ENCODE measurements at regions not wholly inside any gene's neighbourhood (a gene's known extent, or its start where the extent isn't known, plus 50 kb on each side); places are given as distances from the start of the nearest gene placed in this dataset.
"Not testable (repeated sequence)": the region's sequence is repeated elsewhere in the genome, so short reads cannot be mapped to it uniquely, and the experiment has no call there.

DNA sequence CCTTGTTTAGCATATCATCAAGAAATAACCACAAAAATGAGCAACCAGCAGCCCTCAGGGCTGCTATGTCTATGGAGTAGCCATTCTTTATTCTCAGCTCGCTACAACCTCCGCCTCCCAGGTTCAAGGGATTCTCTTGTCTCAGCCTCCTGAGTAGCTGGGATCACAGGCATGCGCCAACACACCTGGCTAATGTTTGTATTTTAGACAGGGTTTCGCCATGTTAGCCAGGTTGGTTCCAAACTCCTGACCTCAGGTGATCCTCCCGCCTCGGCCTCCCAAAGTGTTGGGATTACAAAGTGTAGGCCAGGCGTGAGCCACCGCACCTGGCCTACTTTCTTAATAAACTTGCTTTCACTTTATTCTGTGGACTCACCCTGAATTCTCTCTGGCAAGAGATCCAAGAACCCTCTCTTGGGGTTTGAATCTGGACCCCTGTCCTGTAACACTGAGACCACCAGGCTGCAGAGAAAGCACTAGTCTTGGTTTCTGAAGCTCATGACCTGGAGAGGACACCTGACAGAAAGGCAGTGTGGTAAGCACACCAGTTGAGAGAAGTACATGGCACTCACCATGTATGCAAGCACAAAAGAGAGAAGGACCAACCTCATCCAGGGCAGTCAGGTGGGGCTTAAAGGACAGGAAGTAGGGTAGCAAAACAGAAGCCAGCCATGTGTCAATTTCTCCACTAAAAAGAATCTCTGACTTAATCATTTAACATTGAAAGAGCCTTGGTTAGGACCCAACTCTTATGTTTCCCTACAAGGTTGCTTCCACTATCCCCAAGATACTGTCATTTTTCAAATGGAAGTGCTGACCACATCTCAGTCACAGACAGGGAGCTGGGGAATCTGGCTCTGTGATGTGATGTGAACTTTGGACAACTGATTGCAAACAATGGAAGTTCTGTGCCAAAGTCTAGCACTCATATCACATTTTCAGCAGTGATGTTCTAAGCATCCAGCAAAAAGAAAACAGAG is 97.4 kb upstream of the DST start:
- no peak for DNase-seq

DNA sequence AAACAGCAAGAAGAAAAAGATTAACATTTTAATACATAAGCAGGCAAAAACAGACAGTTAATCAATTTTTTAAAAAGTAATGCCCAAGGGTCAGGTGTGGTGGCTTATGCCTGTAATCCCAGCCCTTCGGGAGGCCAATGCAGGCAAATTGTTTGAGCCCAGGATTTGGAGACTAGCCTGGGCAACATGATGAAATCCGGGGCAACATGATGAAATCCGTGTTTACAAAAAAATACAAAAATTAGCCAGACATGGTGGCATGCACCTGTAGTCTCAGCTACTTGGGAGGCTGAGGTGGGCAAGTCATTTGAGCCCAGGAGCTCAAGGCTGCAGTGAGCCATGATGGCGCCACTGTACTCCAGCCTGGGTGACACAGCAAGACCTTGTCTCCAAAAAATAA is 94.1 kb upstream of the DST start:
- no peak for DNase-seq

DNA sequence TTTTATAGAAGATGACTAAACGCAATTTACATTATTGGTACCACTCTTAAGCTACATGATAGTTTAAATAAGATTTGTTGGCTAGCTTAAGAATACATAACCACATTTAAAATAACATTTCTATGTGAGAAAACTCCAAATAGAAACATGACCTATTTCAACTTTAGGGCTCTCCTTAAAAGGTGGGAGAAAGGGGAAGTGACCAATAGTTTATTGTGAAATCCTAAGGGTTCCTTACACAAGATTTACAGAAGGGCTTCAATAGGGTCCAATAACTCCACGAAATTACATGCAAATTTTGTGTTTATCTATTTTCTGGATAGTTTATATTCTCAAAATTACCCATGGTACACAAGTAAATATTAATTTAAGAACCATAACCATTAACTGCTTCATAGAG is 91.6 kb upstream of the DST start:
- no peak for DNase-seq

DNA sequence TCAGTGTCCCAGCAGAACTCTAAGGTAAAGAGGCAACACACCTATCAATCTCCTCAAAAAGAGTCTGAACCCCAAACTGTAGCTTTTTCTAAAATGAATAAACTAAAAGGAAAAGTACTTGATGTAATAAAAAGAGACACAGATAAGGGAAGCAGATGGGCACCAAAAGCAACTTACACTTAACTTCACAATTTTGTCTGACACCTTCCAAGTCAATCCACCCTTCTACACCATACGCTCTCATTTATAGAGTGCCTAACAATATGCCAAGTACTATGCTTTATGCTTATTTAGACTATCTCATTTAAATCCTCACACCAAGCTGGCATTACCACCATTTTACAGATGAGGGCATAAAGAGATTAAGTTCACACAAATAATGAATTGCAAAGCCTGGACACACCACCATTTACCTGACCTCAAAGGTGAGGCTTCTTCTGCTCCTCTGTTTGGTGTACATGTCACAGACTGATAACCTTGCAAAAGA is 90.6 kb upstream of the DST start:
- DNase-seq = no peak

DNA sequence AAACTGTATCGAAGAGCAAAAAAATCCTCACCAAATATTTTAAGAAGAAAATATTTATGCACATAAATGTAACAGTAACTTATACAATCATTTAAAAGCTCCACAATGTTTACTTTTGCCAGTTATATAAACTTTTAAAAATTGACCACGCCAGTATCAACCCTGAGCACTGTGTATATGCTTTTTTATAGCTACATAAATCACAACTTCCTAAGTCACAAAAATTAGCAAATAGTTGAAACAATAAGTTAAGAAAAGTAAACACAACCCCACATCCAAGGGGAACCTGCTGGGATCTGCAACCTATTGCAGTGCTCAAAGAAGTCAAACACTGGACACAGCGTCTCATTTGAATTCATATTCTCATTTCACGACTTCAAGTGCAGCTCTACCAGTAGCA is 89.8 kb upstream of the DST start:
- DNase-seq = no peak

DNA sequence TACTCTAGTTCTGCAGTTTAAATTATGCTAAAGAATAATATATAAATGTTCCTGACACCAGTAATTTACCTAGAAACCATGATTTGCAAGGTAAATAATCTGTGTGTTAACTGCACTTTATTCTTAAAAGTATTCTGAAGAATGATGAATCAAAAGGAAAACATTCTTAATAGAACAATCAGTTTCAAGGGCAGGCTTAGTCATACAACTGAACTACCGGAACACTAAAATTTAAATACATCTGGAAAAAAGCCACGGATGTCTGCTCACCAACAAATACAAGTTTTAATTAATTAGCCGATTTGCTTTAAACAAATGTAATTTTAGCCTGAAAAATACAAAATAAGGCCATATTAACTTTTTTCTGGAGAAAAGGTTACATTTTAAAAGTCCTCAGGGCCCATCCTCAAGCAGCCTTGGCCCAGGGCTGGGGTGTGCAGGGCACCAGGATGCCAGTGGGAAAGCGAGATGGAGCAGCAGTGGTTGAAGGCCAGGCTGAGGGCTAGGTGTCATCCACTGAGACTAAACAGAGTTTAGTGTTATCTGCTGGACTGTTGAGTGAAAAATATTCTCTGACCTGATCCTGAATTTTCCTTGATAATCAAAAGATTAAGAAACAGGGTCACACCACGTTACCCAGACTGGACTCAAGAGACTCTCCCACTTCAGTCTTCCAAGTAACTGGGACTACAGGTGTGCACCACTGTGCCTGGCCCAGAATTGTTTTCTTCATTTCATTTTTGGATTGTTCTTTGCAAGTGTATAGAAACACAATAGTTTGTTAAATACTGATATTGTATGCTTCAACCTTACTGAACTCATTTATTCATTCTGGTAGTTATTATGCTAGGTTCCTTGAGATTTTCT is 88.2 kb upstream of the DST start:
- DNase-seq = no peak

DNA sequence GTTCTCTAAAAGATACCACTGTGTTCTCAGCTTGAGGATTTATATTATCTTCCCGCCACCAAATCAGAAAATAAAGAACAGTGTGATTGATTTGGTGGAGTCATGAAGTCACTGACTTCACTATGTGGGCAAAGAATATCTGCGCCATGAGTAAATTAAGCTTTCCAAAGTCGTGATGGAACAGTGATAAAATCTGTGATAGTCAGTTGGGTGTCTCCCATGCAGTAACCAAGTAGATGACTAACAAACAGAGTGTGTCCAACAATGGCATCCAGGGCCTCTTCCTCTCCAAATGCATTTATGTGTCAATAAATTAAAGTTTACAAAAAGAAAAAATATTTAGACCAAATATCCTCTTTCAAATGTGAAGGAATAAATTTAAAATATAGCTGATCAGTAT is 87.0 kb upstream of the DST start:
- no peak for DNase-seq

DNA sequence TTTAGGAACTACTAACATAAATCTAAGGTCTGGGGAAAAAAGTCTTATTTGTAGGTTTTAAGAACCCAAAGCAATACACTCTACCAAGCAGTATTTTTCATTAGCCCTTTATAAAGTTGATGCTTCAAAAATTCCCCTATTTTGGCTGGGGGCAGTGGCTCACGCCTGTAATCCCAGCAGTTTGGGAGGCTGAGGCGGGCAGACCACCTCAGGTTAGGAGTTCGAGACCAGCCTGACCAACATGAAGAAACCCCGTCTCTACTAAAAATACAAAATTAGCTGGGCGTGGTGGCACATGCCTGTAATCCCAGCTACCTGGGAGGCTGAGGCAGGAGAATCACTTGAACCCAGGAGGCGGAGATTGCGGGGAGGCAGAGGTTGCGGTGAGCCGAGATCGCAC is 86.5 kb upstream of the DST start:
- not testable (repeated sequence) for DNase-seq

DNA sequence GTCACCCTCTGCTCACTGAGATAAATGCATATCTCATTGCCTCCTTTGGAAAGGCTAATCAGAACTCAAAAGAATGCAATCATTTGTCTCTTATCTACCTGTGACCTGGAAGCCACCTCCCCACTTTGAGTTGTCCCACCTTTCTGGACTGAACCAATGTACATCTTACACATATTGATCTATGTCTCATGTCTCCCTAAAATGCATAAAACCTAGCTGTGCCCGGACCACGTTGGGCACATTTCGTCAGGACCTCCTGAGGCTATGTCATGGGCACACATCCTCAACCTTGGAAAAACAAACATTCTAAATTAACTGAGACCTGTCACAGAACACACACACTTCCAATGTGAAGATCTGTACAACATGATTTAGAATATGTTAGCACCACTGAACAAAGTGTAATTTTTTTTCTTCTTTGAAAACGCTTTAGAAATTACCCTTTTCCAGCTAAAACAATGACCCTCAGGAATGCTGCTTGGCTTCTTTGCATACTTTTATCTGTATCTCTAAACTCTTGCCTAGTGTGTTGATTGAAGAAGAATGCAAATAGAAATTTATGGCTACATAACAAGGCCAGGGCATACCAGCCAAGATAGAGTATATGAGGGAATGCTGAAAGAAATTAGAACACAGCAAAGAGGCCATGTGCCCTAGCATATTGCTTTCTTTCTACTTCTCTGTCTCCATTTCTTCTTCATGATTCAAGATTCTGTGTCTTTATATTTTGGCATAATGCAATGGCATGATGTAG is 84.6 kb upstream of the DST start:
- DNase-seq = no peak

DNA sequence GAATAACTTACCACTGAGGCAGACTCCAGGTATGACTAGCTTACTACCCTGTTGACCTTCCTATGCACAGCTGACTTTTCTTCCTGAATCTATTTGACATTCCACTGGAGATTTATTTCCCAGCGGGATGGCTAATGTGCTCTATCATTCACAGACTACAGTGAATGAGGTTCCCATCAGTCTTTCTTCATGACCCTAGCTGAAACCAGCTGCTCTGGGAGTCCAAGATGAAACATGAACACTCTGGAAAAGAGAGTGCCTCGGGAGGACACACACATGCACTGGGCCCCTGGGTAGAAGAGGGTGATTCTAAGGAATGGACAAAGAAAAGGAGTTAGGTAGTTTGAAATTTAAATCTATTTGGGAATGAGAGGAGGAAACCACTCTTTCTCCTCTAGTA is 82.6 kb upstream of the DST start:
- no peak for DNase-seq

DNA sequence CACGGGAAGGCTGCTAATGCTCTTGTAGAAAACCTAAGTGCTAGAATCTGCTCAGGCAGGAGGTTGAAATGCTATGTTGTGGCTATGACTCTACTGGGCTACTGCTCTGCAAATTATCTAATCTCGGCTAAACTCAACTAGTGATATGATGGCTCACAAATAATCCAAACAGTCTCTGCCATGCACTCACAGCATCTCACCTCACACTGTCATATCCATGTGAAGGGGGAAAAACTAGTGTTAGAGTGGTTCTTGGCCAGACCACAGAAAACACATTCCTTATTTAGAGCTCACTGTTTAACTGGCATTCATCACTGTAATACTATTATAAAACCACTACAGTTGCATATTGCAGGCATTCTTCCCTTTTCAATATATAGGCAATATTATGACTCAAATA is 81.8 kb upstream of the DST start:
- DNase-seq = no peak

DNA sequence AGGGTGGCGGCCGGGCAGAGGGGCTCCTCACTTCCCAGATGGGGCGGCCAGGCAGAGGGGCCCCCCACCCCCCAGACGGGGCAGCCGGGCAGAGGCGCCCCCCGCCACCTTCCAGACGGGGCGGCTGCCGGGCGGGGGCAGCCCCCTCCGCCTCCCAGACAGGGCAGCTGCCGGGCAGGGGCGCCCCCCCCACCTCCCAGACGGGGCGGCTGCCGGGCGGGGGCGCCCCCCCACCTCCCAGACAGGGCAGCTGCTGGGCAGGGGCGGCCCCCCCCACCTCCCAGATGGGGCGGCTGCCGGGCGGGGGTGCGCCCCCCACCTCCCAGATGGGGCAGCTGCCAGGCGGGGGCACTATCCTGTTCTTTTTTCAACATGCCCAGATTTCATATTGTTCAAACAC is 78.2 kb upstream of the DST start:
- DNase-seq = no peak

DNA sequence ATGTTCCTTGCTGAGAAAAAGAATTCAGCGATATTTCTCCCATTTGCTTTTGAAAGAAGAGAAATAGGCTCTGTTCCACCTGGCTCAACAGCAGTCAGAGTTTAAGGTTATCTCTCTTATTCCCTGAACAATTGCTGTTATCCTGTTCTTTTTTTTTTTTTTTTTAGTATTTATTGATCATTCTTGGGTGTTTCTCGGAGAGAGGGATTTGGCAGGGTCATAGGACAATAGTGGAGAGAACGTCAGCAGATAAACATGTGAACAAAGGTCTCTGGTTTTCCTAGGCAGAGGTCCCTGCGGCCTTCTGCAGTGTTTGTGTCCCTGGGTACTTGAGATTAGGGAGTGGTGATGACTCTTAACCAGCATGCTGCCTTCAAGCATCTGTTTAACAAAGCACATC is 77.5 kb upstream of the DST start:
- not testable (repeated sequence) for DNase-seq

DNA sequence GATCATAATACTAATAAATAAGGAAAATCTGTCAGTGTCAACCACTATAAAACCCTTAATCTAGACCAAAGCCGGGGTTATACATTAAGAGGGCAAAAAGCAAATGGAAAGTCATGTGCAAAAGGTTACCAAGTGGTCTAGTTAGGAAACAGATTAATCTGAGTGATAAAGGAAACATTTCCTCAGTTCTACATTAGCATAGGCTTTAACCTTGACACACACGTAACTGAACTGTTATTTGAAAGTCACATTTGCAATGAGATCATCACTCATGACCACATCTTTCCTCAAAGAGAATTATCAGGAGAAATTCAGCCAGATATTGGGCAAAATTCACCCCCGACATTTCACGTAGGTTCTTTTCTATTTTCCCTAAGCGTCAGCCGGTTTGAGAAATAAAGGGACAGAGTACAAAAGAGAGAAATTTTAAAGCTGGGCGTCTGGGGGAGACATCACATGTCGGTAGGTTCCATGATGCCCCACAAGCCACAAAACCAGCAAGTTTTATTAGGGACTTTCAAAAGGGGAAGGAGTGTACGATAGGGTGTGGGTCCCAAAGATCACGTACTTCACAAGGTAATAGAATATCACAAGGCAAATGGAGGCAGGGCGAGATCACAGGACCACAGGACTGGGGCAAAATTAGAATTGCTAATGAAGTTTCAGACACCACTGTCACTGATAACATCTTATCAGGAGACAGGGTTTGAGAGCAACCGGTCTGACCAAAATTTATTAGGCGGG is 76.8 kb upstream of the DST start:
- DNase-seq = not testable (repeated sequence)

DNA sequence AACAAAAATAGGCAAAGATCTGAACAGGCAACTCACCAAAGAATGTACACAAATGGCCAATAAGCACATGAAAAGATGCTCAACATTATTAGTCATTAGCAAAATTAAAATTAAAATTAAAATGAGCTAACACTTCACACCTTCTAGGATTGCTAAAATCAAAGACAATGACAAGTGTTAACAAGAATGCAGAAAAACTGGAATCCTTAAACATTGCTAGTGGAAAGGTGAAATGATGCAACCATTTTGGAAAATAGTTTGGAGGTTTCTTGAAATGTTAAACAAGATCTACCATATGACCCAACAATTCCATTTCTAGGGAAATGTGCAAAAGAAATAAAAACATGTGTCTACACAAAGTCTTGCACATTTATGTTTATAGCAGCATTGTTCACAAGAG is 75.5 kb upstream of the DST start:
- no peak for DNase-seq

DNA sequence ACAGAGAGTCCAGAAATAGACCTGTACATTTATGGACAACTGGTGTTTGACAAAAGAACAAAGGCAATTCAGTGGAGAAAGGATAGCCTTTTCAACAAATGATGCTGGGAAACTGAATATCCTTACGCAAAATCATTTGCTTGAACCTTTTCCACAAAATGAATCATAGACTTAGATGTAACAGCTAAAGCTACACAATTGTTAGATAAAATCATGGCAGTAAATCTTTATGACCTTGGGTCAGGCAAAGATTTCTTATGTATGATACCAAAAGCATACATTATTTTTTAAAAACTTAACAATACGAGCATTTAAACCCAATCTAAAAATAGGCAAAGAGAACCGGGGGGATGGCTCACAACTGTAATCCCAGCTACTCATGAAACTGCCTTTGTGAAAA is 73.5 kb upstream of the DST start:
- DNase-seq = no peak

DNA sequence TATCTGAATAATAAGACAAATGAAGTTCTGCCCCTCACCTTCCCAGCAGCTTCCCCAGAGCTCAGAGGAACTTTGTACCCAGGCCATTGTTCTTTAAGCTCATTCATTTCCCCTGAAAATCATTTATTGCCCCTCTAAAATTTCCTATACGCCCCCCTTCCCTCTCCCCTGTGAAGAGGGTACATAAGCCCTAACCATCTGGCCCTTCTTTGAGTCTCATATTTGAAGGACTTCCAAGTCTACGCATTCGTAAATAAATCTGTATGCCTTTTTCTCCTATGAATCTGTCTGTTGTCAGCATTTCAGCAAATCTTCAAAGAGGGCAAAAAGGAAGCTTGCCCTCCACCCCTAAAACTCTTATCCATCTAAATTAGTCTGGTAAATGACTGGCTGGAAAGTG is 73.1 kb upstream of the DST start:
- no peak for DNase-seq

DNA sequence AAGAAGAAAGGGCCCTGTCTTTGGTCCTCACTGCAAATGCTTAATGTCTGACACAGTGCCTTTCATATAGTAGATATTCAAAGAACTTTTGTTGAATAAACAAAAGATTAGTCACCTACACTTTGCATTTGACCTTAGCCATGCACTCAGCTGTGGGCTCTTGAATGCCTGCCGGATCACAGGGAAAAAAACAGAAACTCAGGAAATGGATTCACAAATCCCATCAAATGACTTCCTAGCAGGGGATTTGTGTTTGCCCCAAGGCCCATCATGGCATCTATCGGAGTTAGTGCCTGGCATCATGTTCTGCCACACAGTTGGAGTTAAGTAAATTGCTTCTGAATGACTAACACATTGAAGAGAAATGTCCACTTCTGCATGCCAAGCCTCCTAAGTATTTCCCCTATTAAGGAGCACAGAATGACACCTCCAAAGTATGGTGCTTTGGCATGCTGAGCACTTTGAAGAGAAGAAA is 72.3 kb upstream of the DST start:
- no peak for DNase-seq

DNA sequence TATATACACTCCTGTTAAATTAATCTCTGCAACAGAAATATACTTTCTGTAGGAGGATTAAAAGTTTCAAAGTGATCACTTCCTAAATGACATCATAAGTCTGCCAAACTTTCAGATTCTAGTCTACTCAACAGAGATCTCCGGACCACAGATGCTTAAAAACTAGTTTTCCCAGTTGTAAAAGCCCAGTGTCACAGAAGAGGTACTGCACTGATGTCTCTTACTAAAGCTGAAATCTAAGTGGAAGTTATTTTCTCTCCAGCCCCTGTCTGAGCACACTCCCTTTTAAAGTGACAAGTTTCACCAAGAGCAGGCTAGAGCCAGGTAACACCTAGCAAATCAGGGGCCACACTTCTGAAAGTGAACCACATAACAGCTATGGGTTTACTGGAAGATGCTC is 71.6 kb upstream of the DST start:
- DNase-seq = no peak

DNA sequence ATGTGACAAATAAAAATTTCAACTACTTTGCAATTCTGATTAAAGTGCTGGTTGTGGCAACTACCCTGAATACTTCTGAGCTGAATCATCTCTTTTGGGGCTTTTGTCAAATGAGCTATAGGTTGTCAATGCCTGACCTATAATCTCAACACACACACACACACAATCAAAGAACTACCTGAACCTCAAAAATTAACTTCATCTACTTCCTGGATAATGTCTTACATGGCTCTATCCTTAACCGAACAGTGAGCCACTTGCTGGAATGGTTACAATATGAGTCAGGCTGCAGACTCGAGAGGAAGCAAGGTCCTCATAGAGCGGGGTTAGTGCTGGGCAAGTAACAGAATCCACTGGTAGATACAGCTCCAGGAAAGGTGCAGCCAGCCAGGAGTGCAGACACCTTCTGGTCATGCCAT is 70.6 kb upstream of the DST start:
- no peak for DNase-seq

DNA sequence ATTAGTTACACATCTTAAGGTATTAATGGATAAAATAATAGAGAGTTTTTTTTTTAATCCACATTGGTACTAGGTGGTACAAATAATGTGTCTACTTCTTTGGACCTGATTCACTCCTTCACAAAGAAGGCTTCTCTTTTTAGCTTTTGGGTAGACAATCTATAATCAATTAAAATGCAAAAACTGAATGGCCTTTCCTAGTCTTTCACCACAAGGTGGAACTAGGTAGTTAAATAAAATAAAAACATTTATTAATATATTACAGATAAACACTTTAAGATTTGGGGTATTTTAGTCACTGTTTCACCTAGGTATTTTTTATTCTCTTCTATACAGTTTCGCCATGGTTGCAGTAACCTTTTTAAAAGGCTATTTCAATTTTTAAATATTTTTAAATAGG is 68.3 kb upstream of the DST start:
- DNase-seq = no peak

DNA sequence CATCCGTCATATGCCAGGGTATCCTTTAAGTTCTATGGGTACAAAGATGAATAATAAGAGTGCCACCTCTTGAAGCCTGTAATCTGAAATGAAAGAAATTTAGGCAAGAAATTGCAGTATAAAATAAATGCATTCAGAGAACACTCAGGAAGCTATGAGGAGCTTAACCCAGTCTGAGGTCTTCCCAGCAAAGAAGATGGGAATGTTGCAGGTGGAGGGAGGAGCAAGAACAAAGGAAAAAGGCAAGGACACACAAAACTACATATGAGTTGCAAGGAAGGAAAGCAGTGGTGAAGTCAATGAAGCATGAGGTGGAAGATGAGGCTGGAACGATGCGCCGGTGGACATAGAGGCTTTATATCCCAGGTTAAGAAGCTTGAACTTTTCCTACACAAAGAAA is 67.0 kb upstream of the DST start:
- DNase-seq = no peak
